Hepatocyte (in vitro differentiated cells): ENCODE measurements at regions not wholly inside any gene's neighbourhood (a gene's known extent, or its start where the extent isn't known, plus 50 kb on each side); places are given as distances from the start of the nearest gene placed in this dataset.

Experiments used
- EZH2 ChIP-seq: fragments of 200-600 bp; sonication (generic); IDR thresholded peaks from 2 replicates; pipeline ENCODE4 v1.6.1; 2016; ENCODE audit warnings: antibody characterized with exemption, mild to moderate bottlenecking, borderline replicate concordance
- EZH2phosphoT487 ChIP-seq: fragments of 200-600 bp; sonication (generic); IDR thresholded peaks from one replicate; pipeline ENCODE4 v1.6.1; 2018; ENCODE audit warnings: antibody characterized with exemption, mild to moderate bottlenecking, low read depth, moderate library complexity; ENCODE audit not compliant: unreplicated experiment, severe bottlenecking
- TF ChIP-seq, protein P1 (sequence below): fragments of 200-600 bp; sonication (generic); IDR thresholded peaks from 2 replicates; pipeline ENCODE4 v1.5.1; 2016; ENCODE audit warnings: antibody characterized with exemption, mild to moderate bottlenecking; ENCODE audit not compliant: poor library complexity

DNA sequence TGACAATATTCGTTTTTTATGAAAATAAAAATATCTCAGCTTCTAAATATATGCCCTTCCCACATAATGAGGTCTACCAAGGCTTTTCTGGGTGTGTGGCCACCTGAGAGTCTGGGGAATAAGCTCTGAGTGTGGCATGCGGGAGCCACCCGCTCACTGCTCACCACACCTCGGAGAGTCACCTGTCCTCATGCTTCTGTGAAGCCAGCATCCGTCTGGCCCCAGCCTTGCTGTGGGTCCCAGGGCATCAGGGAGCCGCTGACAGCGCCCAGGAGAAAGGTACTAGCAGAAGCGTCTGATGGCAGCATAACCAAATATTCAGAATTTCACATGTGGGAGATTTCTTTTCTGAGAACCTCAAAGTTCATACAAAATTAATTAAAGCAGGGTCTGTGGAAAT lies 133.2 kb upstream of the IRX4 start:
- TF ChIP-seq, protein P1, sequence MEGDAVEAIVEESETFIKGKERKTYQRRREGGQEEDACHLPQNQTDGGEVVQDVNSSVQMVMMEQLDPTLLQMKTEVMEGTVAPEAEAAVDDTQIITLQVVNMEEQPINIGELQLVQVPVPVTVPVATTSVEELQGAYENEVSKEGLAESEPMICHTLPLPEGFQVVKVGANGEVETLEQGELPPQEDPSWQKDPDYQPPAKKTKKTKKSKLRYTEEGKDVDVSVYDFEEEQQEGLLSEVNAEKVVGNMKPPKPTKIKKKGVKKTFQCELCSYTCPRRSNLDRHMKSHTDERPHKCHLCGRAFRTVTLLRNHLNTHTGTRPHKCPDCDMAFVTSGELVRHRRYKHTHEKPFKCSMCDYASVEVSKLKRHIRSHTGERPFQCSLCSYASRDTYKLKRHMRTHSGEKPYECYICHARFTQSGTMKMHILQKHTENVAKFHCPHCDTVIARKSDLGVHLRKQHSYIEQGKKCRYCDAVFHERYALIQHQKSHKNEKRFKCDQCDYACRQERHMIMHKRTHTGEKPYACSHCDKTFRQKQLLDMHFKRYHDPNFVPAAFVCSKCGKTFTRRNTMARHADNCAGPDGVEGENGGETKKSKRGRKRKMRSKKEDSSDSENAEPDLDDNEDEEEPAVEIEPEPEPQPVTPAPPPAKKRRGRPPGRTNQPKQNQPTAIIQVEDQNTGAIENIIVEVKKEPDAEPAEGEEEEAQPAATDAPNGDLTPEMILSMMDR = no peak
- TF ChIP-seq EZH2 (no peak), EZH2phosphoT487 (no peak)
